ENCODE measurements at regions not wholly inside any gene's neighbourhood (a gene's known extent, or its start where the extent isn't known, plus 50 kb on each side); places are given as distances from the start of the nearest gene placed in this dataset.

- TF ChIP-seq, protein P1, sequence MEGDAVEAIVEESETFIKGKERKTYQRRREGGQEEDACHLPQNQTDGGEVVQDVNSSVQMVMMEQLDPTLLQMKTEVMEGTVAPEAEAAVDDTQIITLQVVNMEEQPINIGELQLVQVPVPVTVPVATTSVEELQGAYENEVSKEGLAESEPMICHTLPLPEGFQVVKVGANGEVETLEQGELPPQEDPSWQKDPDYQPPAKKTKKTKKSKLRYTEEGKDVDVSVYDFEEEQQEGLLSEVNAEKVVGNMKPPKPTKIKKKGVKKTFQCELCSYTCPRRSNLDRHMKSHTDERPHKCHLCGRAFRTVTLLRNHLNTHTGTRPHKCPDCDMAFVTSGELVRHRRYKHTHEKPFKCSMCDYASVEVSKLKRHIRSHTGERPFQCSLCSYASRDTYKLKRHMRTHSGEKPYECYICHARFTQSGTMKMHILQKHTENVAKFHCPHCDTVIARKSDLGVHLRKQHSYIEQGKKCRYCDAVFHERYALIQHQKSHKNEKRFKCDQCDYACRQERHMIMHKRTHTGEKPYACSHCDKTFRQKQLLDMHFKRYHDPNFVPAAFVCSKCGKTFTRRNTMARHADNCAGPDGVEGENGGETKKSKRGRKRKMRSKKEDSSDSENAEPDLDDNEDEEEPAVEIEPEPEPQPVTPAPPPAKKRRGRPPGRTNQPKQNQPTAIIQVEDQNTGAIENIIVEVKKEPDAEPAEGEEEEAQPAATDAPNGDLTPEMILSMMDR (IDR thresholded peaks at IDR 0.05; ENCODE audit: insufficient read depth, low read depth, low read length, missing control alignments), result no peak
- DNase-seq (ENCODE audit: low read depth), result no peak
- no peak overlapping the region for H3K4me3 ChIP-seq (ENCODE audit: low read length)
Measured at GRCh38 chr16:5438591-5438990, 341.0 kb upstream of the EEF2KMT start.

DNA sequence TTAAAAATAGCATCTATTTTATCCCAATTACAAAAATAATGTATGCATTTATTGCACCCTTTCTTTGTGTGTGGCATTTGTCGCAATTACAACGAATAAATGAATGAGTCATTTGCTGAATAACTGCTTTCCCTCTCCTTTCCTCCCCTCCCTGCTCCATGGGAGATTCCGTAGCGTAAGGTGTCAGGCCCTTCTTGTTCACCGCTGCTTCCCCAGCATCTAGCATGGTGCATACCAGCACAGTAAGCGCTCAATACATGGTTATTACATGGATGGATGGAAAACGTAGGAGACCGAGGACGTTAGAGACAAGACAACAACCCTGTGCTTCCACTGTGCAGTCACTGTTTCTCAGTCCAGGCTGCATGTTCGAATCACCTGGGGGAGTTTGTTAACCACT lies 336.0 kb upstream of the EEF2KMT start:
- no peak overlapping the region for H3K4me3 ChIP-seq (ENCODE audit: low read length)
- TF ChIP-seq, protein P1 (IDR thresholded peaks at IDR 0.05; ENCODE audit: insufficient read depth, low read depth, low read length, missing control alignments), result no peak
- no peak for DNase-seq (ENCODE audit: low read depth)

DNA sequence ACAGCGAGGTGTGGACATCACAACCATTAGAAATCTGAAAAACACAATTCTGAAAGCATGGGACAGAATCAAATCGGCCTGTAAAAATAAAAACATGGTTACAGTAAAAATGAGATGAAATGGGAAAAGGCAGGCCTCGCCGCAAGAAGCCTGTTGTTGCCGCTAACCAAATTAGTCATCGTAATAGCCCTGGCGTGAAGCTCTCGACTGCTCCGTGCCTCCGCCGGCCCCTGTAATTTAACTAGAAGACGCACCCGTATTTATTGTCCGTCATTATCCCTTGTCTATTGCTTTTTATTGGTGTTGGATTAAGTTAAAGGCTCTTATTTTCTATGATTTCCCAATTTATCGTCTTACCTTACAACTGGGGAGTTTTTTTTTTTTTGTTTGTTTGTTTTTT lies 334.6 kb upstream of the EEF2KMT start:
- DNase-seq (ENCODE audit: low read depth), result no peak
- TF ChIP-seq, protein P1 (IDR thresholded peaks at IDR 0.05; ENCODE audit: insufficient read depth, low read depth, low read length, missing control alignments), result no peak
- no peak overlapping the region for H3K4me3 ChIP-seq (ENCODE audit: low read length)

DNA sequence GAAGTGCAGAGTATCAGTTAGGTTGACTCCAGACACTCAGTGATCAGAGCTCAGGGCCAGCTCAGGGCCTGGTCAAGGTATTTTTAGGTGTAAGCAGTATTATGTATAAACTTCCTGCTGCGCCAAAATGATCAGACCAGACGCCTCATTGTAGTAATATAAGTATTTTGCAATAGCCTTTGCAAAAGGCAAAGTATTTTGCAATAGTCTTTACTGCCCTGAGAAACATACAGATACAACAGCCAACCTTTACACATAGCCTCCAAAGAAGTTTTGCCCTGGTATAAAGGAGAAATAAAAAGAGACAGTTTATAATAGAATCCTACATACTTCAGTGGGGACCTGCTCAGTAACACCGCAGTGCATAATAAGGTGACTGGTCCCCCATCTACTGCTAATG lies 333.0 kb upstream of the EEF2KMT start:
- TF ChIP-seq, protein P1 (IDR thresholded peaks at IDR 0.05; ENCODE audit: insufficient read depth, low read depth, low read length, missing control alignments), result no peak
- no peak for DNase-seq (ENCODE audit: low read depth)
- H3K4me3 ChIP-seq (ENCODE audit: low read length), result no peak overlapping the region

GRCh38 chr16:5428932-5429331 lies 331.3 kb upstream of the EEF2KMT start:
- DNase-seq (ENCODE audit: low read depth), result no peak

DNA sequence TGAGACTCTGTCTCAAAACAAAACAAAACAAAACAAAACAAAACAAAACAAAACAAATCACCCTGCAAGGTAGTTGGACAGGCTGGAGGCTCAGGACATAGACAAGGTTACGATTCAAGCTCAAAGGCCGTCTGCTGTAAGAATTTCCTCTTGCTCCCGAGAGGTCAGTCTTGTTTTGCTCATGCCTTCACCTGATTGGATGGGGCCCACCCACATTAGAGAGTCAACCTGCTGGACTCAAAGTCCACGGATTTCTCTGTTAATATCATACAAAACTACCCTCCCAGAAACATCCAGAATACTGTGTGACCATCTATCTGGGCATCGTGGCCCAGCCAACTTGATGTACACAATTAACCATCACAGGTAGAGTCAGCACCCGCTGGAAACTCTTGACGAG lies 330.0 kb upstream of the EEF2KMT start:
- TF ChIP-seq, protein P1 (IDR thresholded peaks at IDR 0.05; ENCODE audit: insufficient read depth, low read depth, low read length, missing control alignments), result no peak
- no peak overlapping the region for H3K4me3 ChIP-seq (ENCODE audit: low read length)
- DNase-seq (ENCODE audit: low read depth), result no peak

More at GRCh38 chr16:5428932-5429331, 331.3 kb upstream of the EEF2KMT start:
- TF ChIP-seq, protein P1 (IDR thresholded peaks at IDR 0.05; ENCODE audit: insufficient read depth, low read depth, low read length, missing control alignments), result no peak
- H3K4me3 ChIP-seq (ENCODE audit: low read length), result no peak overlapping the region

- no peak for DNase-seq (ENCODE audit: low read depth)
- TF ChIP-seq, protein P1 (IDR thresholded peaks at IDR 0.05; ENCODE audit: insufficient read depth, low read depth, low read length, missing control alignments), result no peak
- no peak overlapping the region for H3K4me3 ChIP-seq (ENCODE audit: low read length)
Measured at GRCh38 chr16:5422643-5423496, 325.3 kb upstream of the EEF2KMT start.

Data from epithelial cell of esophagus (primary cell).